Parathyroid adenoma (tissue), 2 donors: ENCODE measurements at regions not wholly inside any gene's neighbourhood (a gene's known extent, or its start where the extent isn't known, plus 50 kb on each side); places are given as distances from the start of the nearest gene placed in this dataset.

Experiments
- H2AFZ ChIP-seq: fragments of 300-600 bp; sonication (generic); one replicate; pipeline ENCODE4 v1.7.0; 2017; ENCODE audit warnings: antibody characterized with exemption, mild to moderate bottlenecking
- H3K27ac ChIP-seq: fragments of 300-600 bp; sonication (generic); one replicate; pipeline ENCODE4 v1.7.0; 2017
- H3K27me3 ChIP-seq: fragments of 300-600 bp; sonication (generic); one replicate; pipeline ENCODE4 v1.7.0; 2017; ENCODE audit warnings: low read length; ENCODE audit not compliant: control insufficient read depth, insufficient read depth
- H3K36me3 ChIP-seq: fragments of 300-600 bp; sonication (generic); one replicate; pipeline ENCODE4 v1.7.0; 2017; ENCODE audit warnings: low read length; ENCODE audit not compliant: control insufficient read depth, insufficient read depth
- H3K4me1 ChIP-seq: fragments of 300-600 bp; sonication (generic); one replicate; pipeline ENCODE4 v1.7.0; 2017; ENCODE audit warnings: control low read depth
- H3K4me2 ChIP-seq: fragments of 300-600 bp; sonication (generic); one replicate; pipeline ENCODE4 v1.7.0; 2017; ENCODE audit warnings: low read length
- H3K4me3 ChIP-seq: fragments of 300-600 bp; sonication (generic); one replicate; pipeline ENCODE4 v1.7.0; 2017; ENCODE audit warnings: low read depth, low read length
- H3K79me2 ChIP-seq: fragments of 300-600 bp; sonication (generic); one replicate; pipeline ENCODE4 v1.7.0; 2017; ENCODE audit warnings: control low read depth
- H3K9ac ChIP-seq: fragments of 300-600 bp; sonication (generic); one replicate; pipeline ENCODE4 v1.7.0; 2017; ENCODE audit warnings: mild to moderate bottlenecking
- H3K9me3 ChIP-seq: fragments of 300-600 bp; sonication (generic); one replicate; pipeline ENCODE4 v1.7.0; 2017; ENCODE audit warnings: low read length; ENCODE audit not compliant: control insufficient read depth
- CTCF ChIP-seq: fragments of 300-600 bp; sonication (generic); IDR thresholded peaks from one replicate; pipeline ENCODE4 v1.7.0; 2017; ENCODE audit warnings: antibody characterized with exemption, mild to moderate bottlenecking
- donor health status: primary hyperparathyroidism.

GRCh38 chr4:66524781-66525180, 854.5 kb upstream of the EPHA5 start:
- Histone ChIP-seq H2AFZ (no peak overlapping the region), H3K36me3 (no peaks in the 10 kb centered on the region), H3K4me3 (no peak overlapping the region), H3K4me2 (no peak overlapping the region), H3K9ac (no peak overlapping the region), H3K27me3 (no peaks in the 10 kb centered on the region), H3K4me1 (no peaks in the 10 kb centered on the region), H3K79me2 (no peaks in the 10 kb centered on the region), H3K9me3 (no peaks in the 10 kb centered on the region), H3K27ac (no peak overlapping the region)
- no peak for TF ChIP-seq CTCF

DNA sequence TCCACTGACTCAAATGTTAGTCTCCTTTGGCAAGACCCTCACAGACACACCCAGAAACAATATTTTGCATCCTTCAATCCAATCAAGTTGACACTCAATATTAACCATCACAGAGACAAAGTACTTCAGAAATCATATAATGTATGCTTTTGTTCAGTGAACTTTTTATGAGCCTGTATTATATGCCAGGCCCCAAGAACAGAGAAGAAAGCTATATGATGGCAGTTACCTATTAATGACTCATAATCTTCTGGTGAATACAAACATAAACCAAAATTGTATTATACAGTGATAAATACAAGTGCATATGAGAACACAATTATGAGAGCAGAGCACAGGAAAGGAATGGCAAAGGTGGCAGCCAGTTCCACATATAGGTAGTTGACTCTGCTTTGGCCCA, 852.0 kb upstream of the EPHA5 start:
- Histone ChIP-seq H3K9me3 (no peaks in the 10 kb centered on the region), H3K4me1 (no peaks in the 10 kb centered on the region), H3K79me2 (no peaks in the 10 kb centered on the region), H3K9ac (no peak overlapping the region), H3K27me3 (no peaks in the 10 kb centered on the region), H3K4me3 (no peak overlapping the region), H3K4me2 (no peak overlapping the region), H2AFZ (no peak overlapping the region), H3K27ac (no peak overlapping the region), H3K36me3 (no peaks in the 10 kb centered on the region)
- TF ChIP-seq CTCF, result no peak

- H3K27me3 ChIP-seq, result no peaks in the 10 kb centered on the region
- no peaks in the 10 kb centered on the region for H3K9me3 ChIP-seq
- no peaks in the 10 kb centered on the region for H3K4me1 ChIP-seq
- no peak overlapping the region for H3K9ac ChIP-seq
- no peak for TF ChIP-seq CTCF
- no peak overlapping the region for H3K4me3 ChIP-seq
- no peak overlapping the region for H3K4me2 ChIP-seq
- no peak overlapping the region for H2AFZ ChIP-seq
- H3K79me2 ChIP-seq, result no peaks in the 10 kb centered on the region
- no peak overlapping the region for H3K27ac ChIP-seq
- no peaks in the 10 kb centered on the region for H3K36me3 ChIP-seq
Observed at GRCh38 chr4:66516940-66517339, 846.7 kb upstream of the EPHA5 start.

DNA sequence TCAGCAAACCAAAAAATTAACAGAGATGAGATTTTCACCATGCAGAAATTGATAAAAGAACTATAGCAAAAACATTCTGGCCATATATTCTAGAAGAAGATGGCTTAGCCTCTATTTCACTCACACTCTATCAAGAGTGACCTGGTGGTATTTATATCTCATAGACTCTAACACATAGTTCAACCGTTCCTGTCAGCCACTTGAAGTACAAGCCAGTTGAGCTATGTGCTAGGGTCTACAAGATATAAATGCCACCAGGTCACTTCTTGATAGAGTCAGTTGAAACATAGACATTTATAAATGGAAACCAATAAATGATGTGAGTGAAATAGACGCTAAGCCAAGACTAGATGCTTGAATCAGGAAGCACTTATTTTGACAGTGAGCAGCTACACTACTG, 836.7 kb upstream of the EPHA5 start:
- H3K4me2 ChIP-seq, result no peak overlapping the region
- no peaks in the 10 kb centered on the region for H3K36me3 ChIP-seq
- H3K79me2 ChIP-seq, result no peaks in the 10 kb centered on the region
- TF ChIP-seq CTCF, result no peak
- no peak overlapping the region for H3K4me3 ChIP-seq
- H2AFZ ChIP-seq, result no peak overlapping the region
- no peaks in the 10 kb centered on the region for H3K4me1 ChIP-seq
- no peak overlapping the region for H3K27ac ChIP-seq
- H3K9me3 ChIP-seq, result peaks cover 4% of the 10 kb centered on the region
- no peaks in the 10 kb centered on the region for H3K27me3 ChIP-seq
- H3K9ac ChIP-seq, result no peak overlapping the region

DNA sequence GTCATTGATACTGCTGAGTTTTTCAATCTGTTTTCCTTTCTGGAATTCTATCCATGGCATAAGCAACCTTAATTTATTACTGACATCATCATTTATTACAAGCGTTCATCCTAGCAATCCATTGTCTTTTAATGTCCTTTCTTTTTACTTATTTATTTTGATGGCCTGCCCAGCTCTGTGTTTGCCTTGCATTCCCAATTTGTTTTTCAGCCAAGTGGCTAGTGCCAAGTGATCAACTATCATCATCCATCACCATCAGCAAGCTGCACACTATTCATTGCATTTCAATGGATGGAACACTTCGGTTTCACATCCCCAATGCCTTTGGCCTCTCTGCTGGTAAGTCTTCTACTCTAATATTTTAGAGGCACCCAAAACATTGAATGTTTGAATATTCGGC, 831.7 kb upstream of the EPHA5 start:
- Histone ChIP-seq H3K9me3 (no peaks in the 10 kb centered on the region), H3K79me2 (no peaks in the 10 kb centered on the region), H3K9ac (no peak overlapping the region), H3K4me1 (no peaks in the 10 kb centered on the region), H3K4me3 (no peak overlapping the region), H3K36me3 (no peaks in the 10 kb centered on the region), H2AFZ (no peak overlapping the region), H3K27ac (no peak overlapping the region), H3K27me3 (no peaks in the 10 kb centered on the region), H3K4me2 (no peak overlapping the region)
- TF ChIP-seq CTCF, result no peak
